ENCODE measurements at regions not wholly inside any gene's neighbourhood (a gene's known extent, or its start where the extent isn't known, plus 50 kb on each side); places are given as distances from the start of the nearest gene placed in this dataset.

DNA sequence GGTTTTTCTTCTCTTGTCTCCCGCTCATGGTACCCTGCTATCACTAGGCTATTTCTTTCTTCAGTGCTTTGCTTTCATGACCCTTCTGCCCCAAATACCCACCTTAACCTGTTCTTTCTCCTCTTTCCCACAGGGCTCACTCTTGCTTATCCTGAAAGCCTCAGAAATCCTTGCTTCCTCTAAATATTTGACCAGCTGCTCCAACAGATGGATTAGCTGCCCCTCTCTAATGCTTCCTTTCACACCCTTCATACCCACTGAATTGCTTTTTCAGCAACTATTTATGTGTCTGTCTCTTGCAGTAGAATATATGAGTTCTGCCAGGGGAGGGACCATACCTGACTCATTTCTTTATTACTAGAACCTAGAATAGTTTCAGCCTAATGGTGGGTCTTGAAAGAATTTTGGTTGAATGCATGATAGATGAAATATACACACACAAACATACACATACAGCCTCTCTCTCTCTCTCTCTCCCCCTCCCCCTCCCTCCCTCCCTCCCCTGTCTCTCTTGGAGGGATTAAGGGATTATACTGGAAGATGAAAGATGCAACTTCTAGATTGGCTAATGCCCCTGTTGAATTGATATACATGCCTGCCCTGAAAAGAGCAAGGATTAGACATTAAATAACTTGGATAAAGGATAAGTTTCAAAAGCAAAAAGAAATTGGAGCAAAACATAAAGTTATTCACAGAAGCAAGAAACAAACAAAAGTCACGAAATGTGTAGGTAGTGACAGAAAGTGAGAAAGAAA lies 95.0 kb upstream of the GADL1 start:
- no peak for DNase-seq (ENCODE audit: low spot score)
- TF ChIP-seq, protein P1, sequence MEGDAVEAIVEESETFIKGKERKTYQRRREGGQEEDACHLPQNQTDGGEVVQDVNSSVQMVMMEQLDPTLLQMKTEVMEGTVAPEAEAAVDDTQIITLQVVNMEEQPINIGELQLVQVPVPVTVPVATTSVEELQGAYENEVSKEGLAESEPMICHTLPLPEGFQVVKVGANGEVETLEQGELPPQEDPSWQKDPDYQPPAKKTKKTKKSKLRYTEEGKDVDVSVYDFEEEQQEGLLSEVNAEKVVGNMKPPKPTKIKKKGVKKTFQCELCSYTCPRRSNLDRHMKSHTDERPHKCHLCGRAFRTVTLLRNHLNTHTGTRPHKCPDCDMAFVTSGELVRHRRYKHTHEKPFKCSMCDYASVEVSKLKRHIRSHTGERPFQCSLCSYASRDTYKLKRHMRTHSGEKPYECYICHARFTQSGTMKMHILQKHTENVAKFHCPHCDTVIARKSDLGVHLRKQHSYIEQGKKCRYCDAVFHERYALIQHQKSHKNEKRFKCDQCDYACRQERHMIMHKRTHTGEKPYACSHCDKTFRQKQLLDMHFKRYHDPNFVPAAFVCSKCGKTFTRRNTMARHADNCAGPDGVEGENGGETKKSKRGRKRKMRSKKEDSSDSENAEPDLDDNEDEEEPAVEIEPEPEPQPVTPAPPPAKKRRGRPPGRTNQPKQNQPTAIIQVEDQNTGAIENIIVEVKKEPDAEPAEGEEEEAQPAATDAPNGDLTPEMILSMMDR (IDR thresholded peaks at IDR 0.05; ENCODE audit: borderline replicate concordance, control extremely low read depth, extremely low read depth, insufficient read depth, missing control alignments) = no peak
- in situ Hi-C loops (cut with MboI; ENCODE audit: low sequenced_read_pairs, unreplicated experiment) = no loop called here

DNA sequence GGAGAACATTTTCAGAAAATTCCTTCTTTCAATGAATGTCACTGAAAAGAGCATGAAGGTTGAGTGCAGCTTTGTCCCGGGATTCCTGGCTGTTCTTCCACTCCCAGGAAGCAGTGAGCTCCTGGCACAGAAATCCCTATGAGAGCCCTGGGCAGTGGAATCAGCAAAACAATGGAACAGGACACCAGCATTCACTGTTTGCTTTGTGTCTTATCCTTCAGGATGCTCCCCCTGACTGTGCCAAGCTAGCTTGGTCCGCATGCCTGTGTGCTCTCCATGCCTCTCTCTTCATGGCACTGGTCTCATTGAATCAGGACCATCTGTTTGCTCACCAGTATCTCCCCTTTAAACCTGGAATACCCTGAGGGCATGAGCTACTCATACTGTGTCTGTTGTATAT lies 102.0 kb upstream of the GADL1 start:
- in situ Hi-C loops (cut with MboI; ENCODE audit: low sequenced_read_pairs, unreplicated experiment) = no loop called here
- DNase-seq (ENCODE audit: low spot score) = no peak
- TF ChIP-seq, protein P1 (IDR thresholded peaks at IDR 0.05; ENCODE audit: borderline replicate concordance, control extremely low read depth, extremely low read depth, insufficient read depth, missing control alignments) = no peak

GRCh38 chr3:31002730-31003129 lies 108.3 kb upstream of the GADL1 start:
- in situ Hi-C loops (cut with MboI; ENCODE audit: low sequenced_read_pairs, unreplicated experiment) = no loop called here
- TF ChIP-seq, protein P1 (IDR thresholded peaks at IDR 0.05; ENCODE audit: borderline replicate concordance, control extremely low read depth, extremely low read depth, insufficient read depth, missing control alignments) = no peak
- DNase-seq (ENCODE audit: low spot score) = no peak

- no peak for DNase-seq (ENCODE audit: low spot score)
- in situ Hi-C loops (cut with MboI; ENCODE audit: low sequenced_read_pairs, unreplicated experiment) = no loop called here
- TF ChIP-seq, protein P1 (IDR thresholded peaks at IDR 0.05; ENCODE audit: borderline replicate concordance, control extremely low read depth, extremely low read depth, insufficient read depth, missing control alignments) = no peak
Observed at GRCh38 chr3:31004025-31004678, 109.7 kb upstream of the GADL1 start.

- in situ Hi-C loops (cut with MboI; ENCODE audit: low sequenced_read_pairs, unreplicated experiment) = no loop called here
- TF ChIP-seq, protein P1 (IDR thresholded peaks at IDR 0.05; ENCODE audit: borderline replicate concordance, control extremely low read depth, extremely low read depth, insufficient read depth, missing control alignments) = no peak
- no peak for DNase-seq (ENCODE audit: low spot score)
Observed at GRCh38 chr3:31008994-31009393, 114.5 kb upstream of the GADL1 start.

DNA sequence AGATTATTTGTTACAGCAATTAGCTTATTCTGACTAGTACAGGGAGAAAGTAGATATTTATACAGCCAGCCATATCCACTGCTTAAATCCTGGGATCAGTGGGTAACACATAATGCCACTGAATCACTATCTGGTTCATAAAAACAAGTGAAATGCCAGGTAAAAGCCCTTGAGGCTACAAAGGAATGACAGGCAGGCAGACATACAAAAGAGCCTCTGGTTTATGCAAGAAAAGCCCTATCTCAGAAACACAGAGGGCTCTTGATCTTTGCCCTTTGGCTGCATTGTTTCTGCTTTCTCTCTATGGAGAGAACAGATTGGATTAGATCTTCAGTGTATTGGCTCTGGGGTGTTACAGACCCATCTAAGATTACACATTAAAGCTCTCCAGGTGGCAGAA lies 115.4 kb upstream of the GADL1 start:
- in situ Hi-C loops (cut with MboI; ENCODE audit: low sequenced_read_pairs, unreplicated experiment) = no loop called here
- TF ChIP-seq, protein P1 (IDR thresholded peaks at IDR 0.05; ENCODE audit: borderline replicate concordance, control extremely low read depth, extremely low read depth, insufficient read depth, missing control alignments) = no peak
- DNase-seq (ENCODE audit: low spot score) = no peak

All from GM13976 (cell line).